ENCODE measurements at regions not wholly inside any gene's neighbourhood (a gene's known extent, or its start where the extent isn't known, plus 50 kb on each side); places are given as distances from the start of the nearest gene placed in this dataset.

DNA sequence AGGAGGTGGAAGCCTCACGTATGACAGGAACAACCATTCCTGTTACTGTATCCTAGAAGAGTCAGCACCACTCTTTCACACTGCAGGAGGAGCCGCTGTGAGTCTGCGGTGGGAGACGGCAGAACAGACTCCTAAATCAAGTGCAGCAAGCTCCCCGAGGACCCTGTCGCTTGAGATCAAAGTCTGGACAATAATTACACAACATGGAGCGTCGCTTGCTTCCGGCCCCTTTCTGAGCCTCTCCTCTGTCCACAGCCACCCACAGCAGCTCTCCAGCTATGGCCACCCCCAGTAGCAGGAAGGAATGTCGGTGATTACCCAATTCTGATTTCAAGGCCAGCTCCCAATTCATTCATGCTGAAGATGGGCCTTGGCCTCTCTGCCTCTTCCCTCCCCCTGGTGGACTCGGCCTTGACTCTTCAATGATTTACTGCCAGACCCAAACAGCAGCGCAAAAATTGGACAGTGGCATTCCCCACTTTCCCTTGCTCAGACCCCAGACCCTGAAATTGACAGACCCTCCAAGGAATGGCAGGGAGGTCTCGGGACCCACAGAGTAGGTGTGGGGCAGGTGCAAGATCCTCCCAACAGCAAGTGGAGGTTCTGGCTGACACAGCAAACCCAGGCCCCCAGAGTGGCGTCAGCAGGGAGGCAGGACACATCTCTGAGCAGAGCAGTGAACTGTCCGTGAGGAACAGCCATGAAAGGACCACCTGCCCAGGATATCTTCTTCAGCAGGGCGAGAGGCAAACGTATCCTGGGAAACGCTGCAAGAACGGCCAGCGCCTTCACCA, 272.7 kb upstream of the DIO3 start:
- TF ChIP-seq, protein P1, sequence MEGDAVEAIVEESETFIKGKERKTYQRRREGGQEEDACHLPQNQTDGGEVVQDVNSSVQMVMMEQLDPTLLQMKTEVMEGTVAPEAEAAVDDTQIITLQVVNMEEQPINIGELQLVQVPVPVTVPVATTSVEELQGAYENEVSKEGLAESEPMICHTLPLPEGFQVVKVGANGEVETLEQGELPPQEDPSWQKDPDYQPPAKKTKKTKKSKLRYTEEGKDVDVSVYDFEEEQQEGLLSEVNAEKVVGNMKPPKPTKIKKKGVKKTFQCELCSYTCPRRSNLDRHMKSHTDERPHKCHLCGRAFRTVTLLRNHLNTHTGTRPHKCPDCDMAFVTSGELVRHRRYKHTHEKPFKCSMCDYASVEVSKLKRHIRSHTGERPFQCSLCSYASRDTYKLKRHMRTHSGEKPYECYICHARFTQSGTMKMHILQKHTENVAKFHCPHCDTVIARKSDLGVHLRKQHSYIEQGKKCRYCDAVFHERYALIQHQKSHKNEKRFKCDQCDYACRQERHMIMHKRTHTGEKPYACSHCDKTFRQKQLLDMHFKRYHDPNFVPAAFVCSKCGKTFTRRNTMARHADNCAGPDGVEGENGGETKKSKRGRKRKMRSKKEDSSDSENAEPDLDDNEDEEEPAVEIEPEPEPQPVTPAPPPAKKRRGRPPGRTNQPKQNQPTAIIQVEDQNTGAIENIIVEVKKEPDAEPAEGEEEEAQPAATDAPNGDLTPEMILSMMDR (IDR thresholded peaks at IDR 0.05; ENCODE audit: borderline replicate concordance, extremely low read depth, low read length, poor library complexity, severe bottlenecking) = no peak
- no peak for TF ChIP-seq EZH2 (IDR thresholded peaks at IDR 0.05; ENCODE audit: borderline replicate concordance, low read depth, low read length, severe bottlenecking)
